HCT116 (cell line): ENCODE measurements at regions not wholly inside any gene's neighbourhood (a gene's known extent, or its start where the extent isn't known, plus 50 kb on each side); places are given as distances from the start of the nearest gene placed in this dataset.
A peak's percentile ranks its signal among the peaks of the same experiment; 100 is the strongest.
"Not testable (repeated sequence)": the region's sequence is repeated elsewhere in the genome, so short reads cannot be mapped to it uniquely, and the experiment has no call there.

Experiments
- ATAC-seq: fragments of 200-7000 bp; cut with Tn5 transposase; 2 replicates; pipeline ENCODE4 v1.9.1; 2020; ENCODE audit warnings: mild to moderate bottlenecking, moderate library complexity
- BruUV-seq: library from RNA; stranded (reverse); fragments of 400-500 nt; replicated peaks from 2 replicates; lab custom pipeline; 2021; lab: Mats Ljungman, UMichigan
- CTCF ChIA-PET: fragments of 300-600 bp; sonication (Branson Sonifier 250); formaldehyde crosslinking; loops from one replicate; lab custom pipeline; 2021; ENCODE audit warnings: antibody characterized with exemption; lab: Charles Lee
- POLR2A ChIA-PET: fragments of 300-600, 350-600 bp; sonication (Branson Sonifier 250); formaldehyde crosslinking; loops from one replicate; lab custom pipeline; 2021; ENCODE audit warnings: antibody characterized with exemption; lab: Charles Lee
- RAD21 ChIA-PET, 2 experiments: fragments of 300-600 bp; sonication (Branson Sonifier 250); formaldehyde crosslinking; loops; one replicate each; lab custom pipeline; 2023; ENCODE audit warnings: low total read pairs in 2 of 2; ENCODE audit not compliant: uncharacterized antibody in 2 of 2, unreplicated experiment in 2 of 2, low non-redundant PET in 1 of 2; lab: Charles Lee
- DNase-seq: peaks from one replicate; pipeline ENCODE4 v3.0.0-alpha.2; 2010; ENCODE audit warnings: low read depth, low spot score
- H2AFZ ChIP-seq: fragments of 200-600 bp; shearing (Covaris generic), sonication (generic); 2 replicates; pipeline ENCODE4 v1.6.1; 2017; ENCODE audit warnings: low read depth, mixed run types, mixed read lengths, antibody characterized with exemption, low read length; ENCODE audit not compliant: poor library complexity, severe bottlenecking
- H3K27ac ChIP-seq: 2 replicates; pipeline ENCODE4 v1.5.1; 2012; ENCODE audit warnings: low read depth, low read length
- H3K27me3 ChIP-seq: fragments of 200-600 bp; sonication (generic); 2 replicates; pipeline ENCODE4 v1.6.1; 2016; ENCODE audit warnings: mixed run types, low read length, mixed read lengths; ENCODE audit not compliant: insufficient read depth
- H3K36me3 ChIP-seq, 2 experiments: fragments of 200-500 bp in 1 of 2; fragments of 200-600 bp in 1 of 2; sonication (Bioruptor generic) in 1 of 2; sonication (generic) in 1 of 2; 2 replicates each; pipeline versions ENCODE4 v1.5.1 to v1.6.1; 2014 to 2016; ENCODE audit warnings: low read length in 2 of 2, inconsistent platforms in 1 of 2, mixed read lengths in 1 of 2, mixed run types in 1 of 2; ENCODE audit not compliant: insufficient read depth in 2 of 2, control insufficient read depth in 1 of 2
- H3K4me1 ChIP-seq, 2 experiments: fragments of 200-600 bp in 1 of 2; sonication (generic) in 1 of 2; 2 replicates each; pipeline versions ENCODE4 v1.5.1 to v1.6.1; 2012 to 2017; ENCODE audit warnings: low read length in 2 of 2, inconsistent platforms in 1 of 2, mild to moderate bottlenecking in 1 of 2, mixed read lengths in 1 of 2, mixed run types in 1 of 2, moderate library complexity in 1 of 2; ENCODE audit not compliant: insufficient read depth in 2 of 2, control insufficient read depth in 1 of 2
- H3K4me2 ChIP-seq: fragments of 200-600 bp; sonication (generic); 2 replicates; pipeline ENCODE4 v1.6.1; 2017; ENCODE audit warnings: mixed run types, low read length, mixed read lengths
- H3K4me3 ChIP-seq, 2 experiments: fragments of 200-600 bp in 1 of 2; sonication (generic) in 1 of 2; replicated peaks in 1 of 2; 2 replicates each; pipeline ENCODE4 v1.5.1; 2011 to 2016; ENCODE audit warnings: low read length in 2 of 2, control low read depth in 1 of 2, low read depth in 1 of 2, mild to moderate bottlenecking in 1 of 2, mixed read lengths in 1 of 2, mixed run types in 1 of 2
- H3K79me2 ChIP-seq: fragments of 200-600 bp; sonication (generic); 2 replicates; pipeline ENCODE4 v1.6.1; 2017; ENCODE audit warnings: mild to moderate bottlenecking, mixed run types, low read length, moderate library complexity, mixed read lengths; ENCODE audit not compliant: insufficient read depth
- H3K9ac ChIP-seq: fragments of 200-600 bp; sonication (generic); 2 replicates; pipeline ENCODE4 v1.6.1; 2016; ENCODE audit warnings: low read length, mixed read lengths
- H3K9me2 ChIP-seq: fragments of 200-600 bp; sonication (generic), shearing (Covaris generic); 2 replicates; pipeline ENCODE4 v1.6.1; 2017; ENCODE audit warnings: mixed run types, mild to moderate bottlenecking, moderate library complexity; ENCODE audit not compliant: insufficient read depth
- H3K9me3 ChIP-seq, 2 experiments: fragments of 200-500 bp in 1 of 2; fragments of 200-600 bp in 1 of 2; sonication (Bioruptor generic) in 1 of 2; sonication (generic) in 1 of 2; 2 replicates each; pipeline ENCODE4 v1.6.1; 2014 to 2017; ENCODE audit warnings: low read length in 2 of 2, mixed read lengths in 2 of 2, inconsistent platforms in 1 of 2, low read depth in 1 of 2, mild to moderate bottlenecking in 1 of 2, mixed run types in 1 of 2, moderate library complexity in 1 of 2; ENCODE audit not compliant: control insufficient read depth in 1 of 2, insufficient read depth in 1 of 2
- H4K20me1 ChIP-seq: fragments of 200-600 bp; sonication (generic), shearing (Covaris generic); 2 replicates; pipeline ENCODE4 v1.6.1; 2017; ENCODE audit warnings: mixed run types, mild to moderate bottlenecking, moderate library complexity; ENCODE audit not compliant: insufficient read depth
- CEBPB ChIP-seq: IDR thresholded peaks from 2 replicates; pipeline ENCODE4 v1.6.1; 2012; ENCODE audit warnings: low read depth
- SP1 ChIP-seq: IDR thresholded peaks from 2 replicates; pipeline ENCODE4 v1.6.1; 2012; ENCODE audit warnings: low read depth
- SRF ChIP-seq: IDR thresholded peaks from 2 replicates; pipeline ENCODE4 v1.6.1; 2012; ENCODE audit warnings: low read depth
- TCF7L2 ChIP-seq: IDR thresholded peaks from 2 replicates; pipeline ENCODE4 v1.7.0; 2011; ENCODE audit warnings: borderline replicate concordance, inconsistent platforms; ENCODE audit not compliant: insufficient read depth, insufficient read length; ENCODE audit errors: extremely low read depth
- YY1 ChIP-seq: IDR thresholded peaks from 2 replicates; pipeline ENCODE4 v1.6.1; 2011; ENCODE audit warnings: low read length, low read depth, moderate library complexity, mild to moderate bottlenecking; ENCODE audit not compliant: insufficient replicate concordance; ENCODE audit errors: extremely low read depth
- ZFX ChIP-seq: fragments of 450-650 bp; IDR thresholded peaks from 2 replicates; pipeline ENCODE4 v1.6.1; 2017
- ZNF274 ChIP-seq: fragments of 200-500 bp; sonication (Bioruptor generic); IDR thresholded peaks from 2 replicates; pipeline ENCODE4 v1.6.1; 2014; ENCODE audit warnings: mild to moderate bottlenecking, low read depth, low read length, inconsistent platforms
- intact Hi-C: fragments of 100-400 bp; cut with micrococcal nuclease; formaldehyde crosslinking; loops from 2 replicates; pipeline ENCODE4 v1.10.0; 2022
- TF ChIP-seq, protein P1 (sequence below): IDR thresholded peaks from 2 replicates; pipeline ENCODE4 v1.6.1; 2012
- TF ChIP-seq, protein P2 (sequence below): IDR thresholded peaks from 2 replicates; pipeline ENCODE4 v1.6.1; 2012; ENCODE audit warnings: low read depth

DNA sequence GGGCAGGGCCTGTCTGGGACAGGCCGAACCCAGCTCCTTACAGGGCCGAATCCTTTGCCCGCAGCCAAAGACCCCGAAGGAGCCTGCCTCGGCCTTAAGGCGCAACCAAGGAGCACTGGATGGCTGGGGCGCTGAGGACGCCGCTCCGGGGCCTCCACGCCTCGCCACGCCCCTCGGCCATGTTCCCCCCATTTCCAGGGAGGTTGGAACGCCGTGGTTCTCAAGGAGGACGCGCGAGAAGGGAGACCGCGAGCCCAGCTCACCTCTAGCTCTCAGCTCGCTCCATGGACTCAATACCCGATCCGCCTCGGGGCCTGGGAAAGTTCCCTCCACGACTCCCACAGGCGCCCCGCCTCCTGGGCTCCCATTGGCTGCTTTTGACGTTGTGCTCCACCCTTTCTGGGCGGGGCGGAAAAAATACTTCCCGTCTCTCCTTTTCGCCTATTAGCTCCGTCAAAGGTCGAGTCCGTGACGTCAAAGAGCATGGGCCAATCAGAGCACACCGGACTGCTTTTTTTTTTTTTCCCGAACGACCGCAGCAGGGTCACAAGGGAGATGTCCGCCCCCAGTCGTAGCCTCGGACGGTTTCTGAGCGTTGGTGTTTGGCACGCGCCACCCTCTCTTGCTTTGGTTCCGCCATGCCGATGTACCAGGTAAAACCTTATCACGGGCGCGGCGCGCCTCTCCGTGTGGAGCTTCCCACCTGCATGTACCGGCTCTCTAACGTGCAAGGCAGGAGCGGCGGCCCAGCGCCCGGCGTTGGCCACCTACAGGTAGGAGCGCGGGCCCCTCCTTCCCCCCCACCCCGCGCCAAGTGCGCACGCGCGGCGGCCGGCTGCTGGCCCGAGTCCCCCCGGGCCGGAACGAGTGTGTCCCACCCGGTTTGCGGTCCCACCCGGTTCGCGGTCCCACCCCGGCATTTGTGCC, 305.7 kb downstream of the TYW1 start (continued):
- no peak for TF ChIP-seq SRF
- TF ChIP-seq ZFX = peak; percentile 83
- TF ChIP-seq SP1 = peak; percentile 89
- TF ChIP-seq, protein P1, sequence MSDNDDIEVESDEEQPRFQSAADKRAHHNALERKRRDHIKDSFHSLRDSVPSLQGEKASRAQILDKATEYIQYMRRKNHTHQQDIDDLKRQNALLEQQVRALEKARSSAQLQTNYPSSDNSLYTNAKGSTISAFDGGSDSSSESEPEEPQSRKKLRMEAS = peak; percentile 69; the same call in 1 of the 2 replicates
- peak; percentile 24 for TF ChIP-seq TCF7L2
- TF ChIP-seq CEBPB = no peak
- no peak for TF ChIP-seq ZNF274
- TF ChIP-seq YY1 = peak; percentile 74
- TF ChIP-seq, protein P2, sequence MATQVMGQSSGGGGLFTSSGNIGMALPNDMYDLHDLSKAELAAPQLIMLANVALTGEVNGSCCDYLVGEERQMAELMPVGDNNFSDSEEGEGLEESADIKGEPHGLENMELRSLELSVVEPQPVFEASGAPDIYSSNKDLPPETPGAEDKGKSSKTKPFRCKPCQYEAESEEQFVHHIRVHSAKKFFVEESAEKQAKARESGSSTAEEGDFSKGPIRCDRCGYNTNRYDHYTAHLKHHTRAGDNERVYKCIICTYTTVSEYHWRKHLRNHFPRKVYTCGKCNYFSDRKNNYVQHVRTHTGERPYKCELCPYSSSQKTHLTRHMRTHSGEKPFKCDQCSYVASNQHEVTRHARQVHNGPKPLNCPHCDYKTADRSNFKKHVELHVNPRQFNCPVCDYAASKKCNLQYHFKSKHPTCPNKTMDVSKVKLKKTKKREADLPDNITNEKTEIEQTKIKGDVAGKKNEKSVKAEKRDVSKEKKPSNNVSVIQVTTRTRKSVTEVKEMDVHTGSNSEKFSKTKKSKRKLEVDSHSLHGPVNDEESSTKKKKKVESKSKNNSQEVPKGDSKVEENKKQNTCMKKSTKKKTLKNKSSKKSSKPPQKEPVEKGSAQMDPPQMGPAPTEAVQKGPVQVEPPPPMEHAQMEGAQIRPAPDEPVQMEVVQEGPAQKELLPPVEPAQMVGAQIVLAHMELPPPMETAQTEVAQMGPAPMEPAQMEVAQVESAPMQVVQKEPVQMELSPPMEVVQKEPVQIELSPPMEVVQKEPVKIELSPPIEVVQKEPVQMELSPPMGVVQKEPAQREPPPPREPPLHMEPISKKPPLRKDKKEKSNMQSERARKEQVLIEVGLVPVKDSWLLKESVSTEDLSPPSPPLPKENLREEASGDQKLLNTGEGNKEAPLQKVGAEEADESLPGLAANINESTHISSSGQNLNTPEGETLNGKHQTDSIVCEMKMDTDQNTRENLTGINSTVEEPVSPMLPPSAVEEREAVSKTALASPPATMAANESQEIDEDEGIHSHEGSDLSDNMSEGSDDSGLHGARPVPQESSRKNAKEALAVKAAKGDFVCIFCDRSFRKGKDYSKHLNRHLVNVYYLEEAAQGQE = no peak
- TF ChIP-seq, all 23 proteins: peak for 10

DNA sequence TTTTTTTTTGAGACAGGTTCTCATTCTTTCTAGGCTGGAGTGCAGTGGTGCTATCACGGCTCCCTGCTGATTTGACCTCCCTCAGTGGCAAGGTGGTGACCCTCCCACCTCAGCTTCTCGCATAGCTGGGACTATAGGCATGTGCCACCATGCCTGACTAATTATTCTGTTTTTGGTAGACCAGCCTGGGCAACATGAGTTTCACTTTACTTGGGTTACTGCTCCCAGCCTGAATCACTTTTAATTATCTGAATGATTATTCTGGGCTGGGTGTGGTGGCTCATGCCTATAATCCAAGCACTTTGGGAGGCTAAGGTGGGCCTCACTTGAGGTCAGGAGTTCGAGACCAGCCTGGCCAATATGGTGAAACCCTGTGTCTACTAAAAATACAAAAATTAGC, 308.2 kb downstream of the TYW1 start:
- intact Hi-C loops, H4K20me1 ChIP-seq, BruUV-seq, H3K9me3 ChIP-seq, DNase-seq, H3K4me2 ChIP-seq, POLR2A ChIA-PET, ATAC-seq, H3K9ac ChIP-seq, H3K27me3 ChIP-seq, H3K4me3 ChIP-seq, H2AFZ ChIP-seq, H3K27ac ChIP-seq, CTCF ChIA-PET, RAD21 ChIA-PET, H3K9me2 ChIP-seq: not testable (repeated sequence)
- Histone ChIP-seq H3K4me1 (peaks cover 11 to 12% of the 10 kb centered on the region in 2 experiments), H3K36me3 (peaks cover 19 to 33% of the 10 kb centered on the region in 2 experiments; a peak in 3 of 4 replicates), H3K79me2 (peaks cover 53% of the 10 kb centered on the region)
